Stimulated activated CD8-positive, alpha-beta memory T cell treated with anti-CD3 and anti-CD28 coated beads, Interleukin-4, amount 100 ng/mL, for 48 hours (primary cell): ENCODE measurements at regions not wholly inside any gene's neighbourhood (a gene's known extent, or its start where the extent isn't known, plus 50 kb on each side); places are given as distances from the start of the nearest gene placed in this dataset.
"Not testable (repeated sequence)": the region's sequence is repeated elsewhere in the genome, so short reads cannot be mapped to it uniquely, and the experiment has no call there.

Experiments
- DNase-seq: peaks from one replicate; pipeline ENCODE4 v3.0.0-alpha.2; 2020

GRCh38 chr18:41690332-41691127 is 264.5 kb upstream of the PIK3C3 start:
- no peak for DNase-seq

GRCh38 chr18:41687138-41687537 is 267.9 kb upstream of the PIK3C3 start:
- no peak for DNase-seq

- no peak for DNase-seq
Observed at GRCh38 chr18:41681138-41681880, 273.7 kb upstream of the PIK3C3 start.

GRCh38 chr18:41674506-41674905 is 280.5 kb upstream of the PIK3C3 start:
- DNase-seq: no peak

GRCh38 chr18:41666231-41666630 is 288.8 kb upstream of the PIK3C3 start:
- no peak for DNase-seq

GRCh38 chr18:41665210-41665609 is 289.8 kb upstream of the PIK3C3 start:
- no peak for DNase-seq

GRCh38 chr18:41660654-41661053 is 294.4 kb upstream of the PIK3C3 start:
- no peak for DNase-seq

GRCh38 chr18:41659438-41660130 is 295.4 kb upstream of the PIK3C3 start:
- no peak for DNase-seq

- no peak for DNase-seq
Observed at GRCh38 chr18:41657189-41657588, 297.8 kb upstream of the PIK3C3 start.

- DNase-seq: no peak
Observed at GRCh38 chr18:41655074-41655473, 300.0 kb upstream of the PIK3C3 start.

- no peak for DNase-seq
Observed at GRCh38 chr18:41647914-41648313, 307.1 kb upstream of the PIK3C3 start.

GRCh38 chr18:41646915-41647620 is 308.0 kb upstream of the PIK3C3 start:
- DNase-seq: no peak

- no peak for DNase-seq
Observed at GRCh38 chr18:41645589-41646360, 309.3 kb upstream of the PIK3C3 start.

- no peak for DNase-seq
Observed at GRCh38 chr18:41644466-41644865, 310.6 kb upstream of the PIK3C3 start.

- no peak for DNase-seq
Observed at GRCh38 chr18:41643427-41643826, 311.6 kb upstream of the PIK3C3 start.

GRCh38 chr18:41642756-41643155 is 312.3 kb upstream of the PIK3C3 start:
- DNase-seq: no peak

GRCh38 chr18:41639218-41639617 is 315.8 kb upstream of the PIK3C3 start:
- no peak for DNase-seq

- DNase-seq: not testable (repeated sequence)
Observed at GRCh38 chr18:41631723-41632285, 323.2 kb upstream of the PIK3C3 start.

- no peak for DNase-seq
Observed at GRCh38 chr18:41630232-41630886, 324.7 kb upstream of the PIK3C3 start.

- DNase-seq: no peak
Observed at GRCh38 chr18:41624460-41624859, 330.6 kb upstream of the PIK3C3 start.

GRCh38 chr18:41621177-41621576 is 333.9 kb upstream of the PIK3C3 start:
- DNase-seq: no peak
